ENCODE measurements at regions not wholly inside any gene's neighbourhood (a gene's known extent, or its start where the extent isn't known, plus 50 kb on each side); places are given as distances from the start of the nearest gene placed in this dataset.

DNA sequence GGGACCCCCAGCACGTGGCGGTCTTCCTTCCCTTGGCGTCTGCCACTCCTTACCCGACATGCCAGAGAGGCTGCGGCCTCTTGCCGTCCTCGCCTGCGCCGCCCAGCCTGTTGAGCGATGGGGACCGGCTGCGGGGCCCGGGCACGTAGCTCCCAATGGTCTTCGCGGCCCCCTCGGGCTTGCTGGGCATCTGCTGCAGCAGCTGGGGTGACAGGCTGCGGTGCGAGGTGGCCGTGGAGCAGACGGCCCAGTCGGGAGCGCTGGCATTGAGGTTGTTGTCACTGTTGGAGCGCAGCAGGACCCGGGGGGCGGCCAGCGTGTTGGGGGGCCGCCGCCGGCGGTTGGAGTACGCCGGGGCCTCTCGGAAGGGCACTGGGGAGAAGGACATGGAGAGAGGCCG lies 422.0 kb downstream of the CTTN start:
- DNase-seq: no peak
- intact Hi-C loops (cut with micrococcal nuclease): loop anchor here (5.0 kb wide), 1 partner anchor 48 kb away; no protein-coding TSS in a partner anchor
- Mint-ChIP-seq H3K27me3 (ENCODE audit: low read depth in 2 of 2) (peaks cover 18 to 22% of the 10 kb centered on the region in 2 donors), H3K4me3 (no peak overlapping the region), H3K27ac (no peak overlapping the region), H3K4me1 (peaks cover 0 to 4% of the 10 kb centered on the region in 2 donors), H3K36me3 (no peaks in the 10 kb centered on the region), H3K9me3 (no peaks in the 10 kb centered on the region)
- no peaks in the 10 kb centered on the region for H3K4me1 ChIP-seq (ENCODE audit: control insufficient read depth, insufficient read depth, low read length)
- H3K9me3 ChIP-seq (ENCODE audit: control insufficient read depth, insufficient read depth, low read length): no peaks in the 10 kb centered on the region
- H3K27ac ChIP-seq (ENCODE audit: low read length): no peak overlapping the region
- no peaks in the 10 kb centered on the region for H3K36me3 ChIP-seq (ENCODE audit: control insufficient read depth, insufficient read depth, low read length)
- TF ChIP-seq, protein P1, sequence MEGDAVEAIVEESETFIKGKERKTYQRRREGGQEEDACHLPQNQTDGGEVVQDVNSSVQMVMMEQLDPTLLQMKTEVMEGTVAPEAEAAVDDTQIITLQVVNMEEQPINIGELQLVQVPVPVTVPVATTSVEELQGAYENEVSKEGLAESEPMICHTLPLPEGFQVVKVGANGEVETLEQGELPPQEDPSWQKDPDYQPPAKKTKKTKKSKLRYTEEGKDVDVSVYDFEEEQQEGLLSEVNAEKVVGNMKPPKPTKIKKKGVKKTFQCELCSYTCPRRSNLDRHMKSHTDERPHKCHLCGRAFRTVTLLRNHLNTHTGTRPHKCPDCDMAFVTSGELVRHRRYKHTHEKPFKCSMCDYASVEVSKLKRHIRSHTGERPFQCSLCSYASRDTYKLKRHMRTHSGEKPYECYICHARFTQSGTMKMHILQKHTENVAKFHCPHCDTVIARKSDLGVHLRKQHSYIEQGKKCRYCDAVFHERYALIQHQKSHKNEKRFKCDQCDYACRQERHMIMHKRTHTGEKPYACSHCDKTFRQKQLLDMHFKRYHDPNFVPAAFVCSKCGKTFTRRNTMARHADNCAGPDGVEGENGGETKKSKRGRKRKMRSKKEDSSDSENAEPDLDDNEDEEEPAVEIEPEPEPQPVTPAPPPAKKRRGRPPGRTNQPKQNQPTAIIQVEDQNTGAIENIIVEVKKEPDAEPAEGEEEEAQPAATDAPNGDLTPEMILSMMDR (IDR thresholded peaks at IDR 0.05): no peak
- H3K4me3 ChIP-seq (ENCODE audit: low read length): no peak overlapping the region
- 93% methylated on average over 35 of the region's 35 CpGs for WGBS (ENCODE audit: insufficient coverage)
- ATAC-seq: no peak
- peaks cover 4% of the 10 kb centered on the region for H3K27me3 ChIP-seq (ENCODE audit: control insufficient read depth, insufficient read depth, low read length)

DNA sequence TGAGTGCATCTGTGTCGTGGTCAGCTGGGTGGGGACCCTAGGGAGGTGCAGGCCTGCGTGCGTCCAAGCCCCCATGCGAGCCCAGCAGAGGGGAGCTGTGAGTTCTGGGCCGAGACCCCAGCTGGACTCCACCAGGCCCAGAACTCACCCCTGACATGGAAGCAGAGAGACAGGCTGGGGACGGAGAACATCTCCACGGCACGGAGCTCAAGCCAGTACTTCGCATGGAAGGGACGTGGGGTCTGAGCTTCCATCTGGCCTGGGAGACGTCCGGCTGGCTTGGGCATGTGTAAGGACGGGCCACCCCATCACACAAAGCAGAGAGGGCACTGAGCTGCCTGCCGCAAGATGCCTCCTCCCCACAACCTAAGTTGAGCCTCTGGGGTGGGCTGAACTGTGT lies 422.4 kb downstream of the CTTN start:
- peaks cover 19 to 26% of the 10 kb centered on the region in 2 donors for H3K27me3 Mint-ChIP-seq (ENCODE audit: low read depth in 2 of 2)
- no peak overlapping the region for H3K4me3 Mint-ChIP-seq
- Histone ChIP-seq H3K4me1 (ENCODE audit: control insufficient read depth, insufficient read depth, low read length) (no peaks in the 10 kb centered on the region), H3K4me3 (ENCODE audit: low read length) (no peak overlapping the region), H3K27ac (ENCODE audit: low read length) (no peak overlapping the region), H3K9me3 (ENCODE audit: control insufficient read depth, insufficient read depth, low read length) (no peaks in the 10 kb centered on the region), H3K36me3 (ENCODE audit: control insufficient read depth, insufficient read depth, low read length) (no peaks in the 10 kb centered on the region), H3K27me3 (ENCODE audit: control insufficient read depth, insufficient read depth, low read length) (peaks cover 4% of the 10 kb centered on the region)
- H3K27ac Mint-ChIP-seq: no peak overlapping the region
- H3K9me3 Mint-ChIP-seq: no peaks in the 10 kb centered on the region
- ATAC-seq (no peak), DNase-seq (no peak)
- TF ChIP-seq, protein P1 (IDR thresholded peaks at IDR 0.05): no peak
- H3K4me1 Mint-ChIP-seq: peaks cover 0 to 4% of the 10 kb centered on the region in 2 donors
- intact Hi-C loops (cut with micrococcal nuclease): loop anchor here (5.0 kb wide), 1 partner anchor 48 kb away; no protein-coding TSS in a partner anchor
- 93% methylated on average over 14 of the region's 14 CpGs for WGBS (ENCODE audit: insufficient coverage)
- no peaks in the 10 kb centered on the region for H3K36me3 Mint-ChIP-seq

DNA sequence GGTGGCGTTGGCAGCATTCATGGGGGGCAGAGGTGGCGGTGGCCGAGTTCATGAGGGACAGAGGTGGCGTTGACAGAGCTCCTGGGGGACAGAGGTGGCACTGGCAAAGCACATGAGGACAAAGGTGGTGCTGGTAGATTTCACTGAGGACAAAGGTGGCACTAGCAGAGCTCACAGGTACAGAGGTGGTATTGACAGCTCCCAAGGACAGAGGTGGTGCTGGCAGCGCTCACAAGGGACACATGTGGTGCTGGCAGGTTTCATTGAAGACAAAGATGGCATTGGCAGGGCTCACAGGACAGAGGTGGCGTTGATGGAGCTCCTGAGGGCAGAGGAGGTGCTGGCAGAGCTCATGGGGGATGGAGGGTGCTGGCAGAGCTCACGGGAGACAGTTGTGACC lies 425.4 kb downstream of the CTTN start:
- Histone ChIP-seq H3K36me3 (ENCODE audit: control insufficient read depth, insufficient read depth, low read length) (no peaks in the 10 kb centered on the region), H3K4me3 (ENCODE audit: low read length) (no peak overlapping the region), H3K27me3 (ENCODE audit: control insufficient read depth, insufficient read depth, low read length) (peaks cover 9% of the 10 kb centered on the region), H3K9me3 (ENCODE audit: control insufficient read depth, insufficient read depth, low read length) (no peaks in the 10 kb centered on the region), H3K27ac (ENCODE audit: low read length) (no peak overlapping the region), H3K4me1 (ENCODE audit: control insufficient read depth, insufficient read depth, low read length) (no peaks in the 10 kb centered on the region)
- ATAC-seq (no peak), DNase-seq (no peak)
- no peaks in the 10 kb centered on the region for H3K9me3 Mint-ChIP-seq
- H3K36me3 Mint-ChIP-seq: no peaks in the 10 kb centered on the region
- H3K27ac Mint-ChIP-seq: no peak overlapping the region
- 85% methylated on average over 7 of the region's 7 CpGs for WGBS (ENCODE audit: insufficient coverage)
- TF ChIP-seq, protein P1 (IDR thresholded peaks at IDR 0.05): no peak
- no peak overlapping the region for H3K4me3 Mint-ChIP-seq
- H3K27me3 Mint-ChIP-seq (ENCODE audit: low read depth in 2 of 2): peaks cover 26 to 42% of the 10 kb centered on the region in 2 donors
- peaks cover 0 to 4% of the 10 kb centered on the region in 2 donors for H3K4me1 Mint-ChIP-seq
- intact Hi-C loops (cut with micrococcal nuclease): loop anchor here (5.0 kb wide), 1 partner anchor 51 kb away; no protein-coding TSS in a partner anchor

DNA sequence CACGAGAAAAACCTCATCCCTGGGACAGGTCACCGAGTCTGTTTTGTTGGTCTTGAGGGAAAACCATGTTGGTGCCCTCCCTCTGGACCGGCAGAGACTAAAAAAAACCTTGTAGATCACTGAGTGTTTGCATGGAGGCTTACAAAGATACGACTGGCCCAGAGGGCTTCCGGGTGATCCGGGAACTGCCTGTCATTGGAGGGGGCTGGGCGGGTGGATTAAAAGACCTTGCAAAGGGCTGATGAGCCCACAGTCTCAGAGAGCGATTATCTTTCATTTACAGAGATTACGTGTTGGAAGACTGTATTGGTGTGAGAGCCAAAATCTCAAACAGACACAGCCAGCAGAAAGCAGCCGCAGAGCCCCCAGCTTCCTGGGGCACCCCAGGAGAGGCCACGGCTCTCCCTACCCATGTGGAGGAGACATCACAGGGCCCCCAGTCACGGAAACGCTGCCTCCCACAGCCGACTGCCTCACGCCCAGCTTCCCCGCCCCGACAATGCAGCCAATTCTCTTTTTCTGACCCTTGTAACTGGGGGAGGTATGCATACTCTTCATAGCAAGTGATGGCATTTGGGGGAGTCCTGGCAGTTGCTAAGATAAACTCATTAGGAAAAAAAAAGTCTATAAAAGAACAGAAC lies 426.4 kb downstream of the CTTN start:
- TF ChIP-seq, protein P1 (IDR thresholded peaks at IDR 0.05): no peak
- intact Hi-C loops (cut with micrococcal nuclease): loop anchor here (5.0 kb wide), 1 partner anchor 52 kb away; no protein-coding TSS in a partner anchor

More for the DNA sequence above, 426.4 kb downstream of the CTTN start:
- peaks cover 26 to 42% of the 10 kb centered on the region in 2 donors for H3K27me3 Mint-ChIP-seq (ENCODE audit: low read depth in 2 of 2)
- no peak for DNase-seq
- Histone ChIP-seq H3K27me3 (ENCODE audit: control insufficient read depth, insufficient read depth, low read length) (peaks cover 9% of the 10 kb centered on the region), H3K36me3 (ENCODE audit: control insufficient read depth, insufficient read depth, low read length) (no peaks in the 10 kb centered on the region), H3K4me3 (ENCODE audit: low read length) (no peak overlapping the region), H3K9me3 (ENCODE audit: control insufficient read depth, insufficient read depth, low read length) (no peaks in the 10 kb centered on the region), H3K4me1 (ENCODE audit: control insufficient read depth, insufficient read depth, low read length) (no peaks in the 10 kb centered on the region), H3K27ac (ENCODE audit: low read length) (no peak overlapping the region)
- peaks cover 0 to 4% of the 10 kb centered on the region in 2 donors for H3K4me1 Mint-ChIP-seq
- ATAC-seq: no peak
- WGBS (ENCODE audit: insufficient coverage): 15% methylated on average over 17 of the region's 17 CpGs
- no peaks in the 10 kb centered on the region for H3K36me3 Mint-ChIP-seq
- H3K4me3 Mint-ChIP-seq: no peak overlapping the region
- H3K27ac Mint-ChIP-seq: no peak overlapping the region
- H3K9me3 Mint-ChIP-seq: no peaks in the 10 kb centered on the region
